Sciatic nerve (tissue), 2 donors: ENCODE measurements at regions not wholly inside any gene's neighbourhood (a gene's known extent, or its start where the extent isn't known, plus 50 kb on each side); places are given as distances from the start of the nearest gene placed in this dataset.
"Not testable (repeated sequence)": the region's sequence is repeated elsewhere in the genome, so short reads cannot be mapped to it uniquely, and the experiment has no call there.

ENCODE experiments used
- ATAC-seq: fragments of 200-7000 bp; cut with Tn5 transposase; one replicate; pipeline ENCODE4 v1.9.1; 2020; ENCODE audit warnings: mild to moderate bottlenecking, moderate library complexity
- DNase-seq: peaks from one replicate; pipeline ENCODE4 v3.0.0-alpha.2; 2020; ENCODE audit warnings: low spot score
- intact Hi-C: fragments of 100-400 bp; cut with DNase I; formaldehyde crosslinking; loops from one replicate; pipeline ENCODE4 v1.14.2; 2022
- donor health status: DM: no; HTN: no; CAD: no.
- donor health status: DM: no; HTN: no; CAD: no.

DNA sequence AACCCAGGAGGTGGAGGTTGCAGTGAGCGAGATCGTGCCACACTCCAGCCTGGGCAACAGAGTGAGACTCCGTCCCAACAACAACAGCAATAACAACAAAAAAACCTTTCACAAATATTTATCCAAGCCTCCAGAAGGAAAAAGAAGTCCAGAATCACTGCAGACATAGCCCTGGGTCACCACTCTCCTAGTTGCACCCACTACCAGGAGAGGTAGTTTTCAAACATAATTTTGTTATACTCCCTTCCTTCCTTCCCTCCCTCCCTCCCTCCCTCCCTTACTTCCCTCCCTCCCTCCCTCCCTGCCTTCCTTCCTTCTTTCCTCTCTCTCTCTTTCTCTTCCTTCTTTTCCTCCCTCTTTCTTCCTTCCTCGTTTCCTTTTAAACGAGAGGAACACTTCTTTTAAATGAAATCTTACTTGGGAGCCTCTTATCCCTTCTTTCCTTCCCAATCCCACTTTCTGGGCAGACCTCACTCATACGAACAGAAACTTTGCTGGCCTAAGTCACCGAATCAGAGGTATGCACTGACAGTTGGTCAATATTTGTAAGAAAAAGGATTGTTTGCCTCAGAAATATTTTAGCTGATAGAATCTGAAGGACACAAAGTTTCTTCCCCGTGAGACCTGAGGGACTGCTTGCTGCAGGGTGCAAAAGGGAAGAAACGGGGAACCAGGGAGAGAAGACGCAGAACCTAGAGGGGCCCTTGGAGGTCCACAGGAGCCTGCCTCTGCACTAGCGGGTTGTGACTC is 88.1 kb upstream of the AGAP1 start:
- intact Hi-C loops: no loop called here
- ATAC-seq (no peak), DNase-seq (no peak)

DNA sequence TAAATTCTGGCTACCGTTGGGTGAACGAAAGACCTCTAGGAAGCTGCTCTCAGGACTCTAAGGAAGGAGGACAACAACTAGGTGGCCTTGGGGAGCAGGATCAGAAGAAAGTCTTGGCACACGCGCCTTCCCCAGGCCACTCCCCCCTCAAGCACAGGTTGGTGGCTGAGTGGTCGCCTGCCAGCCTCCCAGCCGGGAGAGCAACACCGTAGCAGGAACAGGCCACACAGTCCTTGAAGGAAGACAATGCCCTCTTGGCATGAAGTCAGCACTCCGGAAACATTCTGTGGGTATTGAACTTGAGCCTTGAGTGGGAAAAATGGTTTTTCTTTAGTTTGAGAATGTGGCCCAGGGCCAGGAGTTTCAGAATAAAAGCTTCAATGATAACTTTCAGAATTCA is 87.4 kb upstream of the AGAP1 start:
- DNase-seq (no peak), ATAC-seq (no peak)
- intact Hi-C loops: no loop called here

DNA sequence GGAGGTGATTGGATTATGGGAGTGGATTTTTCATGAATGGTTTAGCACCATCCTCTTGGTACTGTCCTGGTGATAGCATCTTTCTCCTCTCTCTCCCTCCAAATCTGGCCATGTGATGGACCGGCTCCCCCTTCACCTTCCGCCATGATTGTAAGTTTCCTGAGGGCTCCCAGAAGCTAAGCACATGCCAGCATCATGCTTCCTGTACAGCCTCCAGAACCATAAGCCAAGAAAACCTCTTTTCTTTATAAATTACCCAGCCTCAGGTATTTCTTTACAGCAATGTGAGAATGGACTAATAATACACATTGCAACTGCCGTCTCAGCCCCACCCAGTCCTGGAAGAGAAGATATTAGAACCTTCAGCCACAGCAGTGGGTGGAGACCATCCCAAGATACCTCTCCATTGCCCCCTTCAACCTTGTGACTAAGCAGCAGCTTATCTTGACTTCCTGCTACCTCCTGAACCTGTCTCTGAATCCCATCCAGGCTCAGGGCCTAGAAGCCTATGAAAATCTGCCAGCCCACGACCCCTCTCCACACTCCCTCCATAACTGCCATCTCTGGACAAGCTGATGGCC is 81.8 kb upstream of the AGAP1 start:
- no peak for ATAC-seq

DNA sequence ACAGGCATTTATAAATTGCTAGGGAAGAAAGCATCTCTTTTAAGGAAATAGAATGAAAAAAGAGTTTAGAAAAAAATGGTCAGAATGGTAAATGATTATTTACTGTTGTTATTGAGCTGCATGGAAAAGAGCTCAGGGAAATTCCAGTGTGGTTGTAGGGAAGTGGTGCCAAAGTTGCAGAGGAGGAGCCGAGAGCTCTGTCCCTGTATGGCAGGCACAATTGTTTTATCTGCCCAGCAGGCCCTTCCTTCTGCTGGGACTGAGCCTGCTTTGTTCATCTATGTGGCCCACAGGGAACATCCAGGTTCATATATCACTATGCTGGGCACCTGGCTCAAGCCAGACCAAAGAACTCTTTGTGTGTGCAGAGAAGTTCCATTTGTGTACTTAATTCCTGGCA is 80.8 kb upstream of the AGAP1 start:
- no peak for DNase-seq
- intact Hi-C loops: no loop called here
- ATAC-seq: no peak

More for the DNA sequence above, 81.8 kb upstream of the AGAP1 start:
- intact Hi-C loops: no loop called here
- DNase-seq: no peak

DNA sequence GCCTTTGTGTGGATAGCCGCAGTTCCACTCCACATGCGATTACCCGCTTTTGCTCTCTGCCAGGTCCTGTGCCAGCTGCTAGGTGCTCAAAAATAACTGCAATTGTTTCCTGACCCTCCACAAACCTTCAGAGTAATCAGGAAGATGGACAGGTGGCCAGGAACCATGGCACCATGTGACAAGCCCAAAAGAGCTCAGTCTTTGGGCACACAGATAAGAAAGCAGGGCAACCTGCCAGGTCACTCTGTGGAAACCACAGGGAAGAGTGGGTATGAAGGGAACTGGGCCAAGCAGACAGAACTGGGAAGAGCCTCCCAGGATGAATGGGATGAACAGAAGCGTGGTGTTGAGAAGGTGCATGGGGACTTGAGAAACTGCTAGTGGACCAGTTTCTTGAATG is 79.4 kb upstream of the AGAP1 start:
- ATAC-seq (no peak), DNase-seq (no peak)
- intact Hi-C loops: no loop called here

DNA sequence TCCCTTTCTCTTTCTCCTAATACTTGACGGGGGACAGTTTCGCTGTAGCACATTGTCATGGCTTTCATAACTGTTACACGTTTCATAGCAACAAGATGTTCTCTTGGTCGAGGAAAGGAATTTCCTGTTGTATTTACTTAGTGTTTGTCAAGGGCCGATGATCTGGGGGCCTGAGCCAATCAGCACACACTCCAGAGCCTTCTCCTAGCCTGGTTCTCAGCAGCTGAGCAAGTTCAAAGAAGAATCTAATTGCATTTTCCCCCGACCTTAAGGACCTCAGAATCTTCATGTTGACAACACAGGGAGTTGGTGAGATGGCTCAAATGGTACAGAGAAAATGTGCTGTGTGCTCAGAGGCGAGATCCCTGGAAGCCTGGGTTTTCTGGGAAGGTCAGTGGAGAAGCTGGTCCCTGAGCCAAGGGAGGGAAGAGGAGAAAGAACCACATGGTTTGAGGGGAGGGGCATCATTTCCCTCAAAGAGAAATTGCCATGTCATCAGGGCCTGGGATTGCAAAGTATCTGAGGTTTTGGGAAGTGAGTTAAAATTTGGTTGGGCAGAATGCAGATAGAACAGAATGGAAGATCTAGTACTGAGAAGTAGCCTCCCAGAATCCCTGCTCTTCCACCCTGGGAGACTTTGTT is 76.9 kb upstream of the AGAP1 start:
- DNase-seq (no peak), ATAC-seq (no peak)
- intact Hi-C loops: no loop called here

DNA sequence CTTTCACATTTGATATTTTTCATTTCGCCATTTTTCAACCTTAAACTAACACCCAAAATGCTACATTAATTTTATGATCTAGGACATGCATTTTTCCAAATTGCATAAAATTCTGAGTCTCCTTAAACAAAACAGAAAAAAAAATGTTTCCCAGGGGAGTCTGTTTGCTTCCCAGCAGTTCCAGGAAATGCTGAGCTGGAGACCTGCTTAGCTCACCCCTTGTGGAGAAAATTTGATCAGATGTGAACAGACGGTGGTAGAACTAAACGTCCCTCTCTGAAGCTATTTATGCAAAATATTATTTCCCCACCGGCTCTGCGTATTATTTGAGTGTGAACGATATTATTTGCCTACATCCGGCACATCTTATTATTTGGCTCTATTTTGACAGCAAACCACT is 74.9 kb upstream of the AGAP1 start:
- DNase-seq: no peak
- intact Hi-C loops: no loop called here
- ATAC-seq: no peak

DNA sequence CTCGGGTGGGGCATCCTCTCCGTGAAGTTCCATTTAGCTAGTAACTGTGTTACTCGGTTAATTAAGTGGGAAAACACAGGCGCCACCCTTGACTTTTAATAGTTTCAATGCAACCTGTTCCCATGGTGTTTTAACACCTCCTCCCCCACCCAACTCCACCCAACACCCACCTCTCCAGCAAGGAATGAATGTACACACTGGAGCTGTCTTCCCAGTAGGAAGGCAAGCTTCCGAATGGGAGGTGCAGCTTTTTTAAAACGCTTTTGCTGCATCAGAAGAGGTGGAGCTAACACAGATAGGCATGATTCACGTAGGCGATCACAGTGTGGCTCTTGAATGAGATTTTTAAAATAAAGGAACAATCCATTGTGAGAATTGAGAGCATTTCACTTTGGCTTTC is 73.8 kb upstream of the AGAP1 start:
- ATAC-seq: no peak
- DNase-seq: no peak
- intact Hi-C loops: no loop called here

DNA sequence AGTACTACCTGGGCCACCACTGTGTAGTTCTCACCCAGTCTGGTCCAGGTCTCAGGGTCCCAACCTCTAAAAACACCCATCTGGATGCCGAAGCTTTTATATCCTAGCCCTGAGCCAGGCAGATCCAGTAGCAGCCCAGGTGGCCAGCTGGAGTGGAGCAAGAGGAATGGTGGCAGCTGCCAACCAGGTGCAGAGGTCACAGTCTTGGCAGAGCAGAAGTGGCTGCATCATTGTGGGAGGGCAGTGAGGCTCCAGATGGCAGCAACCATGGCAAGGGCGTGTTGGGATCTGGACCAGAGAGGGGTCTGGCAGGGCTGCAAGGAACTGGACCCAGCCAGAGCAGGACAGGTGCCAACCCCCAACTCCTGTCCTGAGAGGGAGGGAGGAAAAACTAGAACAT is 72.2 kb upstream of the AGAP1 start:
- intact Hi-C loops: no loop called here
- ATAC-seq: no peak

DNA sequence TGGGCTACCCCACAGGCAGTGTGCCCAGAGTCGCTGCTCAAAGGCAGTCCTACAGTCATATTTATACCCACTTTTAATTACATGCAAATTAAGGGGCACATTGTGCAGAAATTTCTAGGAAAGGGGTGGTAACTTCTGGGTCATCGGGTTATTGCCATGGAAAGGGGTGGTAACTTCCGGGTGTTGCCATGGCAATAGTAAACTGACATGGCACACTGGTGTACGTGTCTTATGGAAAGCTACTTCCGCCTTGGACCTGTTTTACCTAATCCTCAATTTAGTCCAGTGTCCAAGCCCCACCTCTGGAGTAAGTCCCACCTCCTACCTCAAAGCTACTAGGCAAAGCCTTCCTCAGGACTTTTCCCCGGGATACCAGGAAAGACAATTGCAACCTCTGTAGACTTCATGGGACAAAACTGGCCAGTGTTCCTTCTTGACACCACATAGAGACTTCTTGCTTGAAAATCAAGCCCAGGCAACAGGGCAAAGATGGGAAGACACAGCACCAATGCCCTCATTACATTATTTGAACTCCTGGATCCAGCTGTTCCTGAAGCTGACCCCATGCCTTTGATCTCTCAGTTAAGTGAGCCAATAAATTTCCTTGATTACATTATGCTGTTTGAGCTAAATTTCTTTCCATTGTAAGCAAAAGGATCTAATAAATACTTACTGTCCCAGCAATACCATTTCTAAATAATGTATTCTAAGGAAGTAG is 63.3 kb upstream of the AGAP1 start:
- ATAC-seq: no peak
- DNase-seq: no peak
- intact Hi-C loops: no loop called here

More for the DNA sequence above, 72.2 kb upstream of the AGAP1 start:
- no peak for DNase-seq

DNA sequence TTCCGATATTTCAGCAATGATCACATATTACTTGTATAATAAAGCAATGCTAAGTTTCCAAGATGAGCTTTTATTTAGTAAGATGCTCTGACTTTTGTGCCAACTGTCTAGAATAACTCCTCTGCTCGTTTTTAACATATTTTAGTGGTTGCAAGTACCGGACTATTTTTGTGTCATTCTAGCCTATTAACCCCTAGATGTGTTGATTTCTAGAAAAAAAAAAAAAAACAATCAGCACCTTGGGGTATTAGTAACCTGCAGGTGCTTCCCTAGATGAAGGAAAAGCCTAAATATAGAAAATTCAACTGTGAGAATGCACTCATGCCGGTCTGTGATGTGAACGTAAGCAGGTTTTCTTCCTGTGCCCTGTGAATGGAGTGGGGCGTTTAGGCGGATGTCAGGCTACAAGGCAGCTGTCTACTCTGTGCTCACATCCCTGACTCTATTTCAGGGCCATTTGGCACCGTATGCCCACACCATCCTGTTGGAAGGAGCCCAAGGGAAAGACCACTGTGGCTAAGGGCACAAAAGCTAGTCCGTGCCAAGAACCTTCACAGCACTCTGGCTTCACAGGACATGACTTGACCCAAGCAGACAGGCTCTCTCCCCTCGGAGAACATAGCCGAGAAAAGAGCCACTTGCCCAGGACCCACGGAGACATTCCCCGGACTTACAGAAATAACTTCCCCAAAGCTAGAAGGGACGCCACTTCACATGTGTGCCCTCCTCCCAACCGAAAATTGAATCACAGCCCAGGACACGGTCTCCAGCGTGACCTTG is 60.9 kb upstream of the AGAP1 start:
- peak; percentile 54 for ATAC-seq
- DNase-seq: no peak
- intact Hi-C loops: no loop called here

DNA sequence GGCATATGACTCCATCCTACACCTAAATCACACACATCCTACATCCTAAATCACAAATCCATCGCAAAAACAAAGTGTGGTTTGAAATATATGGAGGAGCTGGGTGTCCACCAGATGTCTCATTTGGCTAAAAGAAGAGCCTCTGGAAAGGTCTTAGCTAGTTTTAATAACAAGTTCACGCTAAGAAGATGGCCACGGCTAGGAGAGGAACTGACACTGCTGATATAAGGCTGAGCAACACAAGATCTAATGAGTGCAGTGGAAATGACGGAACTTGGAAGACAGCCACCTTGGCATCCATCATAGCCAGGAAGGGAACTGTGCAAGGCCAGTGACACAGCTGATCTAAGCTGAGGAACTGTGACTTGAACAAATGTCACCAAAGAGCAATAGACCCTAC is 60.0 kb upstream of the AGAP1 start:
- peak; percentile 91 for ATAC-seq
- DNase-seq: peak; percentile 73
- intact Hi-C loops: no loop called here

DNA sequence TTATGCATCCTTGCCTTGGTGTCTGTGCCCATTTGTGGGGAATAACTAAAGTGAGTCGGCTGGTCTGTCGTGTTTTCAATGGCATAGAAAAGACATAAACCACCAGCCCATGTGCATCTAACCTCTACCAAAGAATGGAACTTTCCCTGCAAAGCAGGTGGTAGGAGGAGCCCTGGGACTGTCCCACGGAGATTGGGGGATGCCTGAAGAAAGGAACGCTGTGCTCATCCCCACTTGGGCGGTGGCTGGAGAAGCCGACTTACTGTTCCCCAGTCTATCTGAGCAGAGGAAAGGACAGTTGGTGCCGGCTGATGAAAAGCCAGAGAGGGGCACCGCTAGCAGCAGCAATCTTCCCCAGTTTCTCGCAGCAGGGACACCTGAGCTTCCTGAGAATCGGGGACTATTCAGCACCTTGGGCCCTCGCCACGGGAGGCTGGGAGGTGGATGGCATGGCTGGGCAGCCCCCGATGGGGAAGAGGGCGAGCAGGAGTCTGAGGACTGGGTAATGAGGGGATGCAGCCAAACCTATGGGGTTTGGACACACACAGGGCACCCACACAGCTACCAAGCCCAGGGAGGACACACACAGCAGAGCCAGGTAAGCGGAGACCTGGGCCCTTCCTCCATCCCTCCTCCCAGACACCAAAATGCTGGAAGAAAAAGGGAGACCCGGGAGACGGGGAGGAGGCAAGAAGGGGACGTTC is 53.7 kb upstream of the AGAP1 start:
- no peak for ATAC-seq
- DNase-seq: no peak
- intact Hi-C loops: no loop called here

DNA sequence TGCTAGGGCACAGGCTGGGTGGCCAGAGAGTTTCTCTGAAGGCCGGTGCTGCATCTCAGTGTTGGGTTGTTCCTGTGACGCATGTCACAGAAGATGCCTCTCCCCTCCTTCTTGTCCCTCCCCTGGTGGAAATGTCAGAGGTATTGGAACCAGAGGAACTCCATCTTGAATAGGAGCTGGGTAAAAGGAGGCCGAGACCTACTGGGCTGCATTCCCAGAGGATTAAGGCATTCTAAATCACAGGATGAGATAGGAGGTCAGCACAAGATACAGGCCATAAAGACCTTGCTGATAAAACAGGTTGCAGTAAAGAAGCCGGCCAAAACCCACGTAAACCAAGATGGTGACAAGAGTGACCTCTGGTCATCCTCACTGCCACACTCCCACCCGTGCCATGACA is 50.3 kb upstream of the AGAP1 start:
- ATAC-seq, intact Hi-C loops, DNase-seq: not testable (repeated sequence)
